Skeletal muscle satellite cell (primary cell): ENCODE measurements at regions not wholly inside any gene's neighbourhood (a gene's known extent, or its start where the extent isn't known, plus 50 kb on each side); places are given as distances from the start of the nearest gene placed in this dataset.

ENCODE experiments used
- H3K27me3 ChIP-seq: 2 replicates; pipeline ENCODE4 v1.7.0; 2013; ENCODE audit warnings: low read length; ENCODE audit not compliant: control insufficient read depth, insufficient read depth
- H3K36me3 ChIP-seq: 2 replicates; pipeline ENCODE4 v1.7.0; 2013; ENCODE audit warnings: mild to moderate bottlenecking, control low read depth, low read length; ENCODE audit not compliant: insufficient read depth
- H3K4me1 ChIP-seq: 2 replicates; pipeline ENCODE4 v1.7.0; 2013; ENCODE audit warnings: low read length; ENCODE audit not compliant: control insufficient read depth, insufficient read depth
- H3K4me2 ChIP-seq: 2 replicates; pipeline ENCODE4 v1.7.0; 2013; ENCODE audit warnings: mild to moderate bottlenecking, low read length
- H3K4me3 ChIP-seq: 2 replicates; pipeline ENCODE4 v1.7.0; 2013; ENCODE audit warnings: low read length
- H3K9ac ChIP-seq: 2 replicates; pipeline ENCODE4 v1.7.0; 2013; ENCODE audit warnings: mild to moderate bottlenecking, low read depth, low read length, moderate library complexity
- H3K9me3 ChIP-seq: replicated peaks from 2 replicates; pipeline ENCODE4 v1.7.0; 2013; ENCODE audit warnings: mild to moderate bottlenecking, control low read depth, low read length

DNA sequence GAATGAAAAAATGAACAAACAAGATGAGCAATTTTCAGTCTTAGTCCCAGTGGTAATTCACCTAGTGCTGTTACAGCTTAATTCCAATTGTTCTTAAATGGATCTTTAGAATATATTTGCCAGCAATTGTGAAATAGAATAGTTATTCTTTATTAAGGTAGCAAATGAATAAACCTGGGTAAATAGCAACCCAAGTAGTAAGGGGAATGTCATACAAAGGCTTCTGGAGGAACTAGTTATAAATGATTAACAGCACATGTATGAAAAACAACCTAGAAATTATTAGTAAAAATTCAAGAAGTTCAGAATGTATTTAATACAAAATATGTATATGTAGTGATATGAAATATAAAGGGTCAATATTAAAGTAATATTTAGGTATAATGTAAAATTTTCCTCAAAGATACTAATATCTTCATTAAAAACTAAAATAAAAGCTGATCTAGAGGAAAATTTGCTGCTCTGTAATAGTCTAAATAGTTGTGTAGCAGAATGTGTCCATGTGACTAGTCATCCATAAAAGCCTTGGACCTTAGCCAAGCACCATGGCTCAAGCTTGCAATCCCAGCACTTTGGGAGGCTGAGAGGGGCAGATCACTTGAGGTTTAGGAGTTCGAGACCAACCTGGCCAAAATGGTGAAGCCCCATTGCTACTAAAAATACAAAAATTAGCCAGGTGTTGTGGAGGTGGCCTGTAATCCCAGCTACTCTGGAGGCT is 535.9 kb upstream of the ATXN8OS start:
- H3K9me3 ChIP-seq: peaks cover 3% of the 10 kb centered on the region

DNA sequence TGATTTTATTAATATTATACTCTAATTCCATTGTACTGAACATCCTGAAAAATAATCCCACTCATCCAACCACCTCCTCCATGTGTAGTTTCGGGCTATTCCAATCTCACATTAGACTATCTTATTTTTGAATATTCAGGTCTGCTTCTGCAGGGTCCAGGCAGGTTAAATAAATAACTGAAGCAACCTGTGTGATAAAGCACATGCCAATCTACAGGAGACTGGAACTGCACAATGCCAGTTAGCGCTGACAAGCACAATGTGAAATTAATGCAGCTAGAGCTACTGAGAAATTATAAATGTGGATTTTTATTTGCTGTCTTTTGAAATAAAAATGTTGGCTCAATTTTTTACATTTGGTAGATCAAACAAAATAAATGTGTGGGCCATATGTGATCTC is 540.1 kb upstream of the ATXN8OS start:
- Histone ChIP-seq H3K9me3 (peaks cover 3% of the 10 kb centered on the region), H3K4me3 (no peak overlapping the region), H3K36me3 (no peaks in the 10 kb centered on the region), H3K27me3 (no peaks in the 10 kb centered on the region), H3K4me2 (no peak overlapping the region), H3K9ac (no peak overlapping the region), H3K4me1 (no peaks in the 10 kb centered on the region)

More for the DNA sequence above, 535.9 kb upstream of the ATXN8OS start:
- no peak overlapping the region for H3K4me2 ChIP-seq
- no peaks in the 10 kb centered on the region for H3K36me3 ChIP-seq
- no peaks in the 10 kb centered on the region for H3K27me3 ChIP-seq
- H3K4me1 ChIP-seq: no peaks in the 10 kb centered on the region
- H3K4me3 ChIP-seq: no peak overlapping the region
- H3K9ac ChIP-seq: no peak overlapping the region

DNA sequence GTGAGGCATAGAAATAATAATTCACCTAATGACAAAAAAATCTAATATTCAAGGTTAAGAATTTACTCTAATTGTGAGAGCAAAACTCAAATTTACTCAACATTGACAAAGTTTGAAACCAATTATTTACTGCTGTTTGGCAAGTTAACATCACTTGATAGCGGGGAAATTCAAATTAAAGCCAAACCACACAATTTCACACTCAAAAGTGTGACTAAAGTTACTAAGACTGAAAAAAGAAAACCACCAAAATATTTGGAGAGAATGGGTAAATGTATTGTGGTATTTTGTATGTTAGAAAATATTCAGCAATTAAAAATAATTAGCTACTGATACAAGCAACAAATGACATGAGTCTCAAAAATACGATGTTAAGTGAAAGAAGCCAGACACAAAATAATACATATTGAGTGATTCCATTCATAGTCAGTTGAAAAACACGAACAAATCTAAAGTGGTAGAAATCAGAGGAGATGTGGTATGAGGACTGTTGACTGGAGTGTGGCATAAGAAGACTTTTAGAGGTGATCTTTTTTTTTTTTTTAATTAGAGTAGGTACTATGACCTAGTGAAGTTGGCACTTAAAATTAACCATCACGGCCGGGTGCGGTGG is 541.4 kb upstream of the ATXN8OS start:
- peaks cover 3% of the 10 kb centered on the region for H3K9me3 ChIP-seq
- no peaks in the 10 kb centered on the region for H3K27me3 ChIP-seq
- no peak overlapping the region for H3K4me2 ChIP-seq
- no peaks in the 10 kb centered on the region for H3K36me3 ChIP-seq
- H3K4me3 ChIP-seq: no peak overlapping the region
- no peaks in the 10 kb centered on the region for H3K4me1 ChIP-seq
- H3K9ac ChIP-seq: no peak overlapping the region

- Histone ChIP-seq H3K4me3 (no peak overlapping the region), H3K9me3 (peaks cover 3% of the 10 kb centered on the region)
Observed at GRCh38 chr13:69565334-69565733, 542.3 kb upstream of the ATXN8OS start.

GRCh38 chr13:69556540-69557196 is 551.0 kb upstream of the ATXN8OS start:
- H3K4me1 ChIP-seq: no peaks in the 10 kb centered on the region
- no peak overlapping the region for H3K9ac ChIP-seq
- H3K9me3 ChIP-seq: peaks cover 2% of the 10 kb centered on the region
- no peaks in the 10 kb centered on the region for H3K27me3 ChIP-seq
- no peaks in the 10 kb centered on the region for H3K36me3 ChIP-seq
- H3K4me2 ChIP-seq: no peak overlapping the region
- no peak overlapping the region for H3K4me3 ChIP-seq

More at GRCh38 chr13:69565334-69565733, 542.3 kb upstream of the ATXN8OS start:
- H3K27me3 ChIP-seq: no peaks in the 10 kb centered on the region
- H3K4me1 ChIP-seq: no peaks in the 10 kb centered on the region
- no peak overlapping the region for H3K9ac ChIP-seq
- no peaks in the 10 kb centered on the region for H3K36me3 ChIP-seq
- no peak overlapping the region for H3K4me2 ChIP-seq

DNA sequence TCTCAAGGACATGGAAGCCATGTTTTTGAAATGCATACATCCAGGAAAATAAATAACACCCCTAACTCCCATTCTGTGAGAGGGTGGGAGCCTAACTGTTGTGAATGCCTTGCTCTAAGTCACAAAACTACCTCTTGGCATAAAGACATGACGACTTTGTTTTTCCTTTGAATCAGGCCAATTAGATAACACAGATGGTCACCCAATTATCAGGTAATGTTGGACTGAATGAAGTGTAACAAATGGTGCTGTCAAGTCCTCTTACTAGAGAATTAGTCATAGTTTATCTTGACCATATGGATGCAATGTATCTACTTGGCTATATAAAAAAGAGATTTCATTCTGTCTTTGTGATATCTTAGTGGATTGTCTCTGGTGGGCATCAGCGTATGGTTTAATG is 553.6 kb upstream of the ATXN8OS start:
- H3K27me3 ChIP-seq: no peaks in the 10 kb centered on the region
- peaks cover 6% of the 10 kb centered on the region for H3K9me3 ChIP-seq
- H3K9ac ChIP-seq: no peak overlapping the region
- no peak overlapping the region for H3K4me2 ChIP-seq
- H3K36me3 ChIP-seq: no peaks in the 10 kb centered on the region
- H3K4me1 ChIP-seq: no peaks in the 10 kb centered on the region
- H3K4me3 ChIP-seq: no peak overlapping the region

DNA sequence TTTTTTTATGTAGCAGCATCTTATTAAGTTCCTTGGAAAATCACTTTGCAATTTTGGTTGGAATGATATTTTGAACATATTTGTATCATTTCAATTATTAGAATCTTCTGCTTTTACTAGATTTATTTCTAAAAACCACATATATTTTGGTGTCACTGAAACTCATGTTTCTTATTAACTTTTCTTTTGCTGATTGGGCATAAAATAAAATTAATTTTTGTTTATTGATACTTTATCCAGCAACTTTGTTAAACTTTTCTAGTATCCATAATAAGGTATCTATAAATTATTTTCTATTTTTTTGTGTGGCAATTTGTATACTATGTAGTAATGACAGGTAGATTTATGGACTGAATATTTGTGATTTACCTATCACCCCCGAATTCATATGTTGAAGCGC is 556.4 kb upstream of the ATXN8OS start:
- H3K27me3 ChIP-seq: no peaks in the 10 kb centered on the region
- H3K9ac ChIP-seq: no peak overlapping the region
- H3K9me3 ChIP-seq: peaks cover 4% of the 10 kb centered on the region
- H3K36me3 ChIP-seq: no peaks in the 10 kb centered on the region
- H3K4me1 ChIP-seq: no peaks in the 10 kb centered on the region
- no peak overlapping the region for H3K4me2 ChIP-seq
- no peak overlapping the region for H3K4me3 ChIP-seq

GRCh38 chr13:69547780-69548179 is 559.8 kb upstream of the ATXN8OS start:
- Histone ChIP-seq H3K4me2 (no peak overlapping the region), H3K9ac (no peak overlapping the region), H3K27me3 (no peaks in the 10 kb centered on the region), H3K4me3 (no peak overlapping the region), H3K36me3 (no peaks in the 10 kb centered on the region), H3K9me3 (peaks cover 6% of the 10 kb centered on the region), H3K4me1 (no peaks in the 10 kb centered on the region)

GRCh38 chr13:69545551-69545950 is 562.1 kb upstream of the ATXN8OS start:
- Histone ChIP-seq H3K36me3 (no peaks in the 10 kb centered on the region), H3K27me3 (no peaks in the 10 kb centered on the region), H3K4me1 (no peaks in the 10 kb centered on the region), H3K4me2 (no peak overlapping the region), H3K9me3 (peaks cover 6% of the 10 kb centered on the region), H3K4me3 (no peak overlapping the region), H3K9ac (no peak overlapping the region)

DNA sequence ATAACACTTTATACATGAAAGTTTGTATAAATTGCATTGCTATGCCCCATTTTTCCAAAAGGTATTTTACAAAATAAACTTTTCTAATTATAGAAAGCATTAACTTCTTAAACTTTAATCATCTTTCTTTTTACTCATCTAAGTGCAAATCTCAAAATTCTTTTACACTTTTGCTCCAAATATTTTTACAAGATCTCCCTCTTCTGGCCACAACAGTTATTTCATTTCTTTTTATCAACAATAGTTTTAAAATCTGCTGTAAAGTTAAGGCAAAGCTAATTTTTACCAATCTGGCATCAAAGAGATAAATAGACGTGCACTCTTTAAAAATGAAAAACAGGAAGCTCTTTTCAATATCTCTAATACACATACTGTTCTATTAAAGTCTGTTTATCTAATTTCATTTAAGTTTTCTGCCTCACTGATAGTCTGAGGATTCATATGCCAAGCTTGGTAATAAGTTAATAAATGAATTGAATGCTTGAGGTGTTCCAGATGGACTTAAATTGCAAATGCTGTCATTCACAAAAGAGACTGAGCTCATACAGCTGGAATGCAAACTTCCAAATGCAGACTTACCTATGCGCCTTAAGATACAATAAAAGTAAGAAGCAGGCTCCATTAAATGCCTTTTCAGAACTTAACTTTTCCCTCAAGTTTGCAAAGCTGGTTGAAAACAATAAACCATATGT is 583.0 kb upstream of the ATXN8OS start:
- H3K9me3 ChIP-seq: no peaks in the 10 kb centered on the region
- H3K36me3 ChIP-seq: no peaks in the 10 kb centered on the region
- no peak overlapping the region for H3K4me2 ChIP-seq
- no peak overlapping the region for H3K9ac ChIP-seq
- H3K27me3 ChIP-seq: no peaks in the 10 kb centered on the region
- no peaks in the 10 kb centered on the region for H3K4me1 ChIP-seq
- no peak overlapping the region for H3K4me3 ChIP-seq

GRCh38 chr13:69496981-69497380 is 610.6 kb upstream of the ATXN8OS start:
- no peak overlapping the region for H3K4me2 ChIP-seq
- H3K9me3 ChIP-seq: no peaks in the 10 kb centered on the region
- no peak overlapping the region for H3K9ac ChIP-seq
- no peak overlapping the region for H3K4me3 ChIP-seq
- H3K27me3 ChIP-seq: no peaks in the 10 kb centered on the region
- H3K4me1 ChIP-seq: no peaks in the 10 kb centered on the region
- H3K36me3 ChIP-seq: no peaks in the 10 kb centered on the region
